ENCODE measurements at regions not wholly inside any gene's neighbourhood (a gene's known extent, or its start where the extent isn't known, plus 50 kb on each side); places are given as distances from the start of the nearest gene placed in this dataset.
"Not testable (repeated sequence)": the region's sequence is repeated elsewhere in the genome, so short reads cannot be mapped to it uniquely, and the experiment has no call there.

DNA sequence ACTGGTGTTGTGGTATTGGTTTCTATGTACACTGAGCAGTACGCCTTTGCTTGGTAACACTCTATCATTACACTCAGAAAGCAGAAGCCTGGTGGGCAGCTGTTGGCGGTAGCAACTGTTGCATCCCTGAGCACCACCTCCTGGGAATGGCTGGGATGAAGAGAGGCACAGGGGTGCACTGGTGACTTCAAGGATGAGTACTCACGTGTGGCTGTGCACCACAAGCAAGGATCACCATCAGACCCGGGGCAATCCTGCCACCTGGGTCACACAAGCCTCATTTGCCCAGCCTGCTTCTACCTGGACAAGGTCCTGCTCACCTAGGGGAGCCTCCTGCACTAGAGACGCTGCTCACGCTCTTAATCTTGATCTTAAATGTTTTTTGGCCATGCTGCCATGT lies 336.4 kb downstream of the SI start:
- no peak for DNase-seq

DNA sequence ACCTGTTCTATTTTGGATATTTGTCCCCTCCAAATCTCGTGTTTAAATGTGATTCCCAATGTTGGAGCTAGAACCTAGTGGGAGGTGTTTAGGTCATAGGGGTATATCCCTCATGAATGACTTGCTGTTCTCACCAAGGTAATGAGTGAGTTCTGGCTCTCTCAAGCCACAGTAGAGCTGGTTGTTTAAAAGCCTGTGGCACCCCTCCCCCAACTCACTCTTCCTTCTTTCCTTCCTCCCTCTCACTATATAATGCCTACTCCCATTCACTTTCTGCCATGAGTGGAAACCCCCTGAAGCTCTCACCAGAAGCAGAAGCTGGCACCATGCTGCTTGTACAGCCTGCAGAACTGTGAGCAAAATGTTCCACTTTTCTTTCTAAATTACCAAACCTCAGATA lies 341.1 kb downstream of the SI start:
- DNase-seq: no peak

DNA sequence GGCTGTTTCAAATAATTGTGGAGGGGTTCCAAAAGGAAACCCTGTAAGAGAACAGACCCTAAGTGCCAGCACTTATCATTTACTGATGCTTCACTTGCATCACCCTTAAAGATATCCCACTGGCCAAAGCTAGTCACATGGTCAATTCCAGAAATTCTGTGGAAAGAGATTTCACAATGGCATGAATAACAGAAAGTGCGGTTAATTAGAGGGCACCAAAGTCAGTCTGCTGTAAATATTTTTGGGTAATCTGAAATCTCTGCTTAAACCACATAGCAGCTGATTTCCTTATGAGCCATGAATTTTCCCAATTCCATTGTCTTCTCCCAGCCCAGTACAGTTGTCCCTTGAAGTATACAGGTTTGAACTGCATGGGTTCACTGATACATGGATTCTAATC lies 346.1 kb downstream of the SI start:
- no peak for DNase-seq

- DNase-seq: no peak
Measured at GRCh38 chr3:164730815-164731360, 347.4 kb downstream of the SI start.

GRCh38 chr3:164723396-164723795 lies 354.9 kb downstream of the SI start:
- no peak for DNase-seq

DNA sequence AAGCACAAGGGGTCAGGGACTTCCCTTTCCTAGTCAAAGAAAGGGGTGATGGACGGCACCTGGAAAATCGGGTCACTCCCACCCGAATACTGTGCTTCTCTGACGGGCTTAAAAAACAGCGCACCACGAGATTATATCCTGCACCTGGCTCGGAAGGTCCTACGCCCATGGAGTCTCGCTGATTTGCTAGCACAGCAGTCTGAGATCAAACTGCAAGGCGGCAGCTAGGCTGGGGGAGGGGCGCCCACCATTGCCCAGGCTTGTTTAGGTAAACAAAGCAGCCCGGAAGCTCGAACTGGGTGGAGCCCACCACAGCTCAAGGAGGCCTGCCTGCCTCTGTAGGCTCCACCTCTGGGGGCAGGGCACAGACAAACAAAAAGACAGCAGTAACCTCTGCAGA lies 375.5 kb downstream of the SI start:
- not testable (repeated sequence) for DNase-seq

GRCh38 chr3:164687902-164688301 lies 390.4 kb downstream of the SI start:
- DNase-seq: no peak

DNA sequence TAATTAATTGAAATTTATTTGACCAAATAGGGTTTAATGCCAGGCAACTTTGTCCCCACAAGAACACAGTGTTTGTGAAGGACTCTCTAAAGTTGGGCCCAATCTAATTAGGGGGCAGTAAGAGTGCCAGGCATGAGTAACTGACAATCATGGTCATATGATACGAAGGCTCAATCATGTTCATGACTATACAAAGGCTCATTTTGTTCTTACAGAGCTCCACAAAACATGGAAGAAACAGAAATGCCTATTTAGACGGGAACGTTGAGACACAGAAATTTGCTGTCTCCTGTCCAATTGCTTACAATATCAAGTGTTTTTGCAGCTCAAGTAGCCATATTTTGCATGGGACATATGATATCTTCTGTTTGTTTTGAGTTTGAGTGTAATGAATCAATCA lies 391.1 kb downstream of the SI start:
- DNase-seq: no peak

DNA sequence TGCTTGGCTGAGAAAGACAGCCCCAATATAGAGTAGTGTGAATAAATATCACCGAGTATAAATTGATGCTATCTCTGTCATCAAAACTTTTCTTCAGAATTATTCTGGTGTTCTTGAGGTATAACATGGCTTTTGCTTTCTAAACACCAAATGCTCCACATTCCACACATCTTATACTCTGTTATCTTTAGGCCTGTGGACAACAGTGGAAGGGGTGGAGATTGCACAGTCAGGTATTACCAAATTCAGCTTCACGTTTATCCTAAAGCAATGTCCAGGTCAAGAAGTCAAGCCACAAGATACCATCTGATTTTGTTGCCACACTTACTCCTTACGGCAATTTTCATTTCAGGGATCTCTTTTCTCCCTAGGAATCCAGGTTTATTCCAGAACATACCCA lies 394.8 kb downstream of the SI start:
- DNase-seq: no peak

GRCh38 chr3:164679245-164679644 lies 399.1 kb downstream of the SI start:
- DNase-seq: no peak

GRCh38 chr3:164677317-164677716 lies 401.0 kb downstream of the SI start:
- no peak for DNase-seq

DNA sequence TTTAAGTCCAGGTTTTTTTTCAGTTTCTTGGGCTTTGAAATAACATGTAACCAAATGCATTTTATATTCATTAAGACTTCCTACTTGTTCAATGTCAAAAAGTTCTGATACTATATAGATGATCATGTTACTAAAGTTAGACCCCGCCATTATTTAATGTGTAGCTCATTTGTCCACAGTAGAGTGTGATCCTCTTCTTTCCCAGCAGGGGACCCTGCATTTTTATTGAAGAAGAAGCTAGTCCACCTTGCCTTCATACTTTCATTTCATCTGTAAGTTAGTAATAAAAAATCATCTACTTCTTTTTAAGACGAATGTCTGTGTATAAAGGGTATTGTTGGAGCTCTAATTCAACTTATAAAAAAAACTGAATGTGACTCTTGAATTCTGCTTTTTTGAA lies 404.6 kb downstream of the SI start:
- no peak for DNase-seq

- no peak for DNase-seq
Measured at GRCh38 chr3:164658125-164658524, 420.2 kb downstream of the SI start.

DNA sequence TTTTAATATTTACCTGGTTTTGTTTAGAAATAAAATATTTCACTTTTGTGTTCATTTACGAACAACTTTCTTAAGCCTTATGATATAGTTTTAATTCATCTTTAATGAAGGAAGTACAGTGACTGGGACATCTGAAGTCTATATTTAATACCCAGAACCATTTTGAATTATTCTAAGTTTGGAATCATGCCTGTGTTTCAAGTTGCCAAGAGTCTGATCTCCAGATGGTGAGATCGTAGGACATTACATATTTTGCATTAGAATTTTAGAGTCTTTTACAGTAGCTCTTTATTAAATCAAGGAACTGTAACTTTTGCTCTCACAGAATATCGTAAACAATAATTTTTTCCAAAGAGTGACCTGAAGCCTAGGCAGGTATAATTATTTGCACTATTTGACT lies 420.7 kb downstream of the SI start:
- no peak for DNase-seq

- DNase-seq: no peak
Measured at GRCh38 chr3:164655462-164655861, 422.8 kb downstream of the SI start.

- DNase-seq: no peak
Measured at GRCh38 chr3:164641071-164641470, 437.2 kb downstream of the SI start.

GRCh38 chr3:164640591-164640990 lies 437.7 kb downstream of the SI start:
- DNase-seq: no peak

DNA sequence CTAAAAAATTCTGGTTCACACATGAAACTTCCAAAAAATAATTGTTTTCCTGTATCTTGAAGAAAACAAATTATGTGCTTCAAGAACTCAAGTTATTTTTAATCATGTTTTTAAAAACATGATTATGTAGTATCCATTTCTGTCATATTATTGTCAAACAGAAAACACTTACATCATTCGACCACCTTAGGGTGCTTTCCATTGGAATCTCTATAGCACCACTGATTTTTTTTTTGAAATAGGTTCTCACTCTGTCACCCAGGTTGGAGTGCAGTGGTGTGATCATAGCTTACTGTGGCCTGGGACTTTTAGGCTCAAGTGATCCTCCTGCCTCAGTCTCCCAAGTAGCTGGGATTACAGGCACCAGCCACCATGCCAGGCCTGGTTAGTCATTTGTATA lies 457.3 kb downstream of the SI start:
- DNase-seq: no peak

GRCh38 chr3:164620423-164620822 lies 457.9 kb downstream of the SI start:
- DNase-seq: no peak

DNA sequence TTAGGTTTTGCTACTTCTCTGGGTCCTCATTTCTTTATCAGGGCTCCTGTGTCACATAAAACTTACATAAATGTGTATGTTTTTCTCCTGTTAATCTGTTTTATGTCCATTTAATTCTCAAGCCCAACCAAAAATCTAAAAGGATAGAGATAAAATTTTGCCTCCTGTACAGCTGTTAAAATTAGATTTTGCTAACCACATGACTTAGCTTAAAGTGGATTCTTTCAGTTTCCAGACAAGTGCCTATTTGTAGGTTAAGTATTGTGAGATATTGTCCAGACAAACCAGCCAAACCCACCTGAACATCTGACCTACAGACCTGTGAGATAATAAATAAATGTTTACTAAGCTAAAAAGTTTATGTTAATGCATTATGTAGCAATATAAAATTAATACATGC lies 465.5 kb downstream of the SI start:
- DNase-seq: no peak

DNA sequence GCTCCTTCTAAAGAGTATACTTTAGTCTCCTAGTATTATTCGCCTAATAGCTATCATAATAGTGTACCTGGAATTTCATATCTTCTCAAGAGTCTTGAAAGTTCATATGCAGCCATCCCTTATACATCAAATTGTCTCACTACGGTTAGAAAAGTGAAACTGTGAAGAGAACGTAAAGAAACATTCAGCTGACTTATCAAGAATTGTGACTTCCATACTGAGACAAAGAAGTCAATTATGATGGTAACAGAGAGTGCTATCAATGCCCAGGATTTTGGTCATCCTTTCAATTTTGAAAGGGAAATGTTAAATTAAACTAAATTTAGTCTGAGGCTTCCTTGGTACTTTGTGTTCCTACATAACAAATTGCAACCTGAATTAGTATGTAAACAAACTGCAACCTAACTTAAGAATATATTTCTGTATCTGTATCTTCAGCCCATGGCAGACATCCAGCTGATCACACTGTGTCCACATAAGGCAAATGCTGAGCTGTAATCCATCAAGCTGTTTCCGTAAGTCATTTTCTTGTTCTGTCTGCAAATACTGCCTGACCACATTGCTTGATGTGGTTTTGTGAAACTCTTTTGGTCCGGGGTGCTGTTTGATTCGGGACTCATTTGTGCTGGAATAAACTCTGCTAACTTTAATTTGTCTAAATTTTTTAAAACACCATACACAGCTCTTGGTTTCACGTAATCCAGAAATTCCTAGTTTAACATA lies 469.6 kb downstream of the SI start:
- no peak for DNase-seq

- DNase-seq: no peak
Measured at GRCh38 chr3:164604687-164605086, 473.6 kb downstream of the SI start.

- no peak for DNase-seq
Measured at GRCh38 chr3:164577667-164578210, 500.6 kb downstream of the SI start.

- DNase-seq: no peak
Measured at GRCh38 chr3:164572436-164572835, 505.9 kb downstream of the SI start.

DNA sequence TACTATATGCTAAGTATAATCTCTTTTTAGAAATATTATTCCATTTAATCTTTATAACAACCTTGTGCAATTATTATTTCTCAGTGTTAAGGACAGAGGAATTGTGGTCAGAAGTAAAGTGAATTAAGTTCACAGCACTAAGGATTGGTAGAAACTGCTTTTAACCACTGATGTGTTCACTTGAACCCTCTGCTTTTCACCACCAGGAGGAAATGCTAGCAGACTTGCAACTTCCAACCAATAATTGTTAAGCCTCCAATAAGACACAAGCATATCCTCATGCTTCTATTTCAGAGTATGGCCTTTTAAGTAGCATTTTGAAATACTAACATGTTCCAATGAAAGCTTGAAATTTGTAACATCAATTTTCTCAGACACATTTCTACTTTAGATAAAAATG lies 527.4 kb downstream of the SI start:
- DNase-seq: no peak
